Cardiac muscle cell (in vitro differentiated cells and primary cell): ENCODE measurements at regions not wholly inside any gene's neighbourhood (a gene's known extent, or its start where the extent isn't known, plus 50 kb on each side); places are given as distances from the start of the nearest gene placed in this dataset.

Source experiments
- DNase-seq, 2 donors: peaks; one replicate each; pipeline versions ENCODE4 v3.0.0 to v3.0.0-alpha.2; 2010 to 2017; ENCODE audit warnings: low read depth in 1 of 2, low spot score in 1 of 2
- H3K27ac ChIP-seq: fragments of 200-600 bp; sonication (generic); 2 replicates; pipeline ENCODE4 v1.5.1; 2016
- H3K27me3 ChIP-seq: fragments of 200-600 bp; sonication (generic); 2 replicates; pipeline ENCODE4 v1.6.0; 2016; ENCODE audit warnings: control low read depth
- H3K36me3 ChIP-seq: fragments of 200-600 bp; sonication (generic); 2 replicates; pipeline ENCODE4 v1.5.1; 2016; ENCODE audit warnings: control low read depth
- H3K4me1 ChIP-seq: fragments of 200-600 bp; sonication (generic); 2 replicates; pipeline ENCODE4 v1.8.1; 2017; ENCODE audit warnings: low read depth, mild to moderate bottlenecking, mixed run types
- H3K4me3 ChIP-seq: fragments of 200-600 bp; sonication (generic); 2 replicates; pipeline ENCODE4 v1.5.1; 2016; ENCODE audit warnings: mild to moderate bottlenecking
- H3K9me3 ChIP-seq: fragments of 200-600 bp; sonication (generic); 2 replicates; pipeline ENCODE4 v1.5.1; 2017; ENCODE audit warnings: low read depth, mild to moderate bottlenecking, control low read depth
- TF ChIP-seq, protein P1 (sequence below): IDR thresholded peaks from 2 replicates; pipeline ENCODE4 v1.5.1; 2012; ENCODE audit warnings: low read depth, mild to moderate bottlenecking, low read length

DNA sequence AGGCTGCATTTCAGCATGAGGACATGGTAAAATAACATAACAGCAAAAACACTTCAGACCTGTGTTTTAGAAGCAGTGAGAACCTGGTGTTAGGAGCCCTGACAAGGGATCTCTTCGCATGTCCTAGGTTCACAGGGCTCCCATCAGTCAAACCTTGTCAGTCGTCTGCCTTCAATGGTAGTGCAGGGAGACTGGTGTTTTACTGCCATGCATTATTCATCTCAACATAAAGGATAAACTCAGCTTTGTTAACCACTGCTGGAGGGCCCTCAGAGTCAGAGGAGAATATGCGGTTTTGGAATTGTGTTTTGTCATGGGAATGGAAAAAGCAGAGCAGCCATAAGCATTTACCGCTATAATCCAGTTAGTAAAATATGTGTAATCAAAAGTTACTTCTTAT, 275.9 kb upstream of the GCFC2 start:
- TF ChIP-seq, protein P1, sequence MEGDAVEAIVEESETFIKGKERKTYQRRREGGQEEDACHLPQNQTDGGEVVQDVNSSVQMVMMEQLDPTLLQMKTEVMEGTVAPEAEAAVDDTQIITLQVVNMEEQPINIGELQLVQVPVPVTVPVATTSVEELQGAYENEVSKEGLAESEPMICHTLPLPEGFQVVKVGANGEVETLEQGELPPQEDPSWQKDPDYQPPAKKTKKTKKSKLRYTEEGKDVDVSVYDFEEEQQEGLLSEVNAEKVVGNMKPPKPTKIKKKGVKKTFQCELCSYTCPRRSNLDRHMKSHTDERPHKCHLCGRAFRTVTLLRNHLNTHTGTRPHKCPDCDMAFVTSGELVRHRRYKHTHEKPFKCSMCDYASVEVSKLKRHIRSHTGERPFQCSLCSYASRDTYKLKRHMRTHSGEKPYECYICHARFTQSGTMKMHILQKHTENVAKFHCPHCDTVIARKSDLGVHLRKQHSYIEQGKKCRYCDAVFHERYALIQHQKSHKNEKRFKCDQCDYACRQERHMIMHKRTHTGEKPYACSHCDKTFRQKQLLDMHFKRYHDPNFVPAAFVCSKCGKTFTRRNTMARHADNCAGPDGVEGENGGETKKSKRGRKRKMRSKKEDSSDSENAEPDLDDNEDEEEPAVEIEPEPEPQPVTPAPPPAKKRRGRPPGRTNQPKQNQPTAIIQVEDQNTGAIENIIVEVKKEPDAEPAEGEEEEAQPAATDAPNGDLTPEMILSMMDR, result no peak
- Histone ChIP-seq H3K9me3 (no peaks in the 10 kb centered on the region), H3K27ac (no peak overlapping the region), H3K36me3 (no peaks in the 10 kb centered on the region), H3K4me3 (no peak overlapping the region), H3K4me1 (no peaks in the 10 kb centered on the region), H3K27me3 (no peaks in the 10 kb centered on the region)
- DNase-seq, result no peak

DNA sequence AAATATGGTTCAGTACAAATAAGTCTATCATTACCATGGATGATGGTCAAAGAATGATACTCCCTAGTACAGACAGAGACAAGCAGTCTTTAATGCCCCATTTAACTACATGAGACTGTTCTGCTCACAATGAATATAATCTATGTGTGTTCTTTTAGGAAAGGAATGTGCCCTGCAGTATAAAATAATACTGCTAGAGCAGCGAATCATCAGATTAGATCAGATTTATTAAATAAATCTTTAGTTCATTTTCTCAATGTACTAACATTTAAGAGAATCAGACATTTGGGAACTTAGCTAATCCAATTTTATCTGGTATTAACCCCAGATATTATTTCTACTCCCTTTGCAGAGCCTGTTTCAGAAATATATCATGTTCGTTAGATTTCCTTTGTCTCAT, 272.0 kb upstream of the GCFC2 start:
- DNase-seq, result no peak
- Histone ChIP-seq H3K27ac (no peak overlapping the region), H3K27me3 (no peaks in the 10 kb centered on the region), H3K4me1 (no peaks in the 10 kb centered on the region), H3K36me3 (no peaks in the 10 kb centered on the region), H3K9me3 (no peaks in the 10 kb centered on the region), H3K4me3 (no peak overlapping the region)
- TF ChIP-seq, protein P1, result no peak

DNA sequence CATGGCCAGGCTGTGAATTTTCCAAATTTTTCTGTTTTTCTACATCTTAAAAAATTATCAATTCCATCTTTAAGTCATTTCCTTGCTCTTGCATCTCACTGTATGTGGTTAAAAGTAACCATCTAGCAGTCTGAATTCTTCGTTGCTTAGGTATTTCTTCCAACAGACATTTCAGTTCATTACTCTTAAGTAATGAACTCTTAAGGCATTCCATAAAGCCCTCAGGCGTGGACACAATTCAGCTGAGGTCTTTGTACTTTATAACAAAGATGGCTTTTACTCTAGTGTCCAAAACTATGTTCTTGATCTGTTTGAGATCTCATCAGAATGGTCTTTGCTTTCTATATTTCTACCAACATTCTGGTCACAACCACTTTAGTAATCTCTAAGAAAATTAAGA, 253.9 kb upstream of the GCFC2 start:
- no peaks in the 10 kb centered on the region for H3K9me3 ChIP-seq
- no peak overlapping the region for H3K4me3 ChIP-seq
- TF ChIP-seq, protein P1, result no peak

DNA sequence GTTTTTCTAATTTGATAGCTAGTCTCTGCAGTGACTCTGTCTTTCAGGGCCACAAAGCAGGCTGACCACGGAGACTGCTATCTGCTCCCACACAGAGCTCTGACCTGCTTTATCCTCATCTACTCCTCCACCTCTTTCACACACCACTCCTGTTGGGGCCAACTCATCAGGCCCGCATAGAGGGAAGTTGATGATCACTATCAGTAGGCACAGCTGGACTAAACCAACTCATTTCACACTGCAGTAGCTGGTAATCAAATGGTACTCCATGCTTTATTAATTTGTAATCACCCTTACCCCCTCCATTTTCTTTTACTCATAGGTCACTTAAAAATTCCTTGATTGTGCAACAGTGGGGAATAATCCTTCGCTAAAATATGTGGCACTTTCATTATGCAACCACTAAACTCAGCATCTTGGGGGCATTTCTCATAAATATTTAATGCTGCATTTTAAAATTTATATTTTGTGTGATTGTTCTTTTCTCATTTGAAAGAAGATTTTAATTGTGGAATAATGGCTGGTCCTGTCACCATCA, 249.8 kb upstream of the GCFC2 start:
- Histone ChIP-seq H3K9me3 (no peaks in the 10 kb centered on the region), H3K27me3 (no peaks in the 10 kb centered on the region), H3K4me1 (no peaks in the 10 kb centered on the region), H3K27ac (no peak overlapping the region), H3K4me3 (no peak overlapping the region), H3K36me3 (no peaks in the 10 kb centered on the region)
- DNase-seq, result no peak
- TF ChIP-seq, protein P1, result no peak

More for the DNA sequence above, 253.9 kb upstream of the GCFC2 start:
- DNase-seq, result no peak
- Histone ChIP-seq H3K27ac (no peak overlapping the region), H3K4me1 (no peaks in the 10 kb centered on the region), H3K27me3 (no peaks in the 10 kb centered on the region), H3K36me3 (no peaks in the 10 kb centered on the region)

DNA sequence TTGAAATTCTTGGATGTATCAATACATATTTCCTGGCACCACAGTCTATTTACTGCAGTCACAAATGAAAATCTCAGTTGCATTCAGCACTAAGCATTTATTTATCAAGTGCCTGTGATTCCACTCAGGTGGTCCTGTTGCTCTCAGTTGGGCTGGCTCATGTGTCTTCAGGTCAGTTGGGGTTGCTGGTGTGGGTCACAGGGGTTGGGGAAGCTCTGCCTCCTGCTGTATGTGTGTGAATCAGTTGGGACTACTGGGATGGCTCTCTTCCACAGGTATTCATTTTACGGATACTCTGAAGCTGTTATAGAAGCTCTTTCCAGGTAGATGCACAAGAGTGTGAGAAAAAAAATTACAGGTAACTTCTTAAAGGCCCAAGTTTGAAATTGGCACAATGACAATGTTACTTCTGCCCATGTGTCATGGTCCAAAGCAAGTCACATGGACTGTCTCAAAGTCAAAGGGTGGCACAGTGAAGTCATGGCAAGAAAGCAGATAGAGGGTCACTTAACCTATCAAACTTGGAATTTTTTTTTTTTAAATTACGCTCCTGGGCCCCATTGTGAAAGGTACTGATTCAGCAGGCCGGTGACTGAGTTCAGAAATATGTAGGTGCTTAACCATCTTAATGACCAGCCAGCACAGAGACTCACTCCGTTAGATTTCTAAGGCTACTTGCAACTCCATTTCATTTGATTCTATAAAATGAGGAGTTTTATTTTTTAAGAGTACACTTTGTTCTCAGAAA, 249.2 kb upstream of the GCFC2 start:
- no peak for DNase-seq
- Histone ChIP-seq H3K9me3 (no peaks in the 10 kb centered on the region), H3K4me3 (no peak overlapping the region), H3K27me3 (no peaks in the 10 kb centered on the region), H3K36me3 (no peaks in the 10 kb centered on the region), H3K4me1 (no peaks in the 10 kb centered on the region), H3K27ac (no peak overlapping the region)
- TF ChIP-seq, protein P1, result no peak
